Bronchial epithelial cell (primary cell): ENCODE measurements at regions not wholly inside any gene's neighbourhood (a gene's known extent, or its start where the extent isn't known, plus 50 kb on each side); places are given as distances from the start of the nearest gene placed in this dataset.
A peak's percentile ranks its signal among the peaks of the same experiment; 100 is the strongest.

ENCODE experiments used
- DNase-seq: peaks from one replicate; pipeline ENCODE4 v3.0.0-alpha.2; 2010; ENCODE audit warnings: low read depth
- FAIRE-seq: peaks from 2 replicates; lab custom pipeline; 2011; peaks lifted over from hg19 to GRCh38; lab: Jason Lieb, UNC
- H3K27me3 ChIP-seq: 2 replicates; pipeline ENCODE4 v1.5.1; 2011; ENCODE audit warnings: low read length; ENCODE audit not compliant: control insufficient read depth, insufficient read depth
- H3K36me3 ChIP-seq: 2 replicates; pipeline ENCODE4 v1.5.1; 2011; ENCODE audit warnings: low read length; ENCODE audit not compliant: control insufficient read depth, insufficient read depth
- H3K4me3 ChIP-seq: 2 replicates; pipeline ENCODE4 v1.5.1; 2011; ENCODE audit warnings: mild to moderate bottlenecking, low read depth, low read length, control low read depth
- CTCF ChIP-seq: IDR thresholded peaks from 2 replicates; pipeline ENCODE4 v1.5.1; 2011; ENCODE audit warnings: mild to moderate bottlenecking, moderate library complexity, low read length, control low read depth, inconsistent platforms; ENCODE audit not compliant: insufficient read depth, severe bottlenecking

GRCh38 chr7:46576950-46577349, 655.9 kb upstream of the IGFBP3 start:
- Histone ChIP-seq H3K27me3 (no peaks in the 10 kb centered on the region), H3K4me3 (no peak overlapping the region), H3K36me3 (no peaks in the 10 kb centered on the region)
- no peak for TF ChIP-seq CTCF
- FAIRE-seq (no peak), DNase-seq (peak; percentile 45)

- no peaks in the 10 kb centered on the region for H3K36me3 ChIP-seq
- DNase-seq (no peak), FAIRE-seq (no peak)
- TF ChIP-seq CTCF = no peak
- no peaks in the 10 kb centered on the region for H3K27me3 ChIP-seq
- H3K4me3 ChIP-seq = no peak overlapping the region
Measured at GRCh38 chr7:46572691-46573090, 651.6 kb upstream of the IGFBP3 start.

GRCh38 chr7:46571996-46572395, 650.9 kb upstream of the IGFBP3 start:
- H3K4me3 ChIP-seq = no peak overlapping the region
- FAIRE-seq (no peak), DNase-seq (no peak)
- H3K36me3 ChIP-seq = no peaks in the 10 kb centered on the region
- no peaks in the 10 kb centered on the region for H3K27me3 ChIP-seq
- TF ChIP-seq CTCF = no peak

GRCh38 chr7:46569133-46569465, 648.0 kb upstream of the IGFBP3 start:
- Histone ChIP-seq H3K4me3 (no peak overlapping the region), H3K36me3 (no peaks in the 10 kb centered on the region), H3K27me3 (no peaks in the 10 kb centered on the region)
- TF ChIP-seq CTCF = no peak
- FAIRE-seq (no peak), DNase-seq (peak; percentile 80)

GRCh38 chr7:46568420-46569132, 647.5 kb upstream of the IGFBP3 start:
- FAIRE-seq (peak; percentile 60), DNase-seq (peak; percentile 74)
- Histone ChIP-seq H3K27me3 (no peaks in the 10 kb centered on the region), H3K36me3 (no peaks in the 10 kb centered on the region), H3K4me3 (no peak overlapping the region)
- TF ChIP-seq CTCF = no peak

GRCh38 chr7:46567858-46568257, 646.8 kb upstream of the IGFBP3 start:
- no peaks in the 10 kb centered on the region for H3K36me3 ChIP-seq
- no peaks in the 10 kb centered on the region for H3K27me3 ChIP-seq
- H3K4me3 ChIP-seq = no peak overlapping the region
- TF ChIP-seq CTCF = no peak
- DNase-seq = no peak
- no peak for FAIRE-seq
